AG04450 (cell line): ENCODE measurements at regions not wholly inside any gene's neighbourhood (a gene's known extent, or its start where the extent isn't known, plus 50 kb on each side); places are given as distances from the start of the nearest gene placed in this dataset.

Experiments used
- CTCF ChIA-PET: fragments of 300-600, 350-600 bp; formaldehyde crosslinking; extraction: SDS; loops from one replicate; lab custom pipeline; 2022; ENCODE audit warnings: antibody characterized with exemption, inconsistent platforms; lab: Charles Lee
- POLR2A ChIA-PET: fragments of 350-600 bp; formaldehyde crosslinking; extraction: SDS; loops from one replicate; lab custom pipeline; 2021; ENCODE audit warnings: antibody characterized with exemption, inconsistent platforms; lab: Yijun Ruan, JAX
- DNase-seq: peaks from one replicate; pipeline ENCODE4 v3.0.0-alpha.2; 2011; ENCODE audit warnings: low read depth, low spot score
- H3K27ac ChIP-seq: one replicate; pipeline ENCODE4 v1.5.1; 2012; ENCODE audit warnings: low read depth, low read length, control low read depth
- H3K27me3 ChIP-seq: one replicate; pipeline ENCODE4 v1.6.0; 2012; ENCODE audit warnings: low read length; ENCODE audit not compliant: control insufficient read depth, insufficient read depth
- H3K4me3 ChIP-seq: 2 replicates; pipeline ENCODE4 v1.5.1; 2011; ENCODE audit warnings: mild to moderate bottlenecking, low read depth, low read length, control low read depth
- H3K9me3 ChIP-seq: 2 replicates; pipeline ENCODE4 v1.5.1; 2012; ENCODE audit warnings: low read length; ENCODE audit not compliant: control insufficient read depth, insufficient read depth
- CTCF ChIP-seq: IDR thresholded peaks from 2 replicates; pipeline ENCODE4 v1.5.1; 2011; ENCODE audit warnings: low read depth, low read length, control low read depth, inconsistent platforms

- POLR2A ChIA-PET: no interaction called here
- TF ChIP-seq CTCF: no peak
- CTCF ChIA-PET: interaction anchor here (0.7 kb wide), 1 partner anchor 10 kb away, joined by 9 read pairs; no protein-coding TSS in a partner anchor
Observed at GRCh38 chr14:71287567-71287966, 380.3 kb downstream of the PCNX1 start.

GRCh38 chr14:71289536-71289935 lies 382.3 kb downstream of the PCNX1 start:
- TF ChIP-seq CTCF: no peak
- POLR2A ChIA-PET: no interaction called here
- H3K4me3 ChIP-seq: no peak overlapping the region

More at GRCh38 chr14:71287567-71287966, 380.3 kb downstream of the PCNX1 start:
- Histone ChIP-seq H3K27me3 (no peaks in the 10 kb centered on the region), H3K27ac (no peak overlapping the region), H3K9me3 (peaks cover 5% of the 10 kb centered on the region; the same call in 1 of the 2 replicates), H3K4me3 (no peak overlapping the region)
- no peak for DNase-seq

GRCh38 chr14:71290301-71290700 lies 383.0 kb downstream of the PCNX1 start:
- no peaks in the 10 kb centered on the region for H3K27me3 ChIP-seq
- ChIA-PET POLR2A (no interaction called here), CTCF (no interaction called here)
- peaks cover 2% of the 10 kb centered on the region; the same call in 1 of the 2 replicates for H3K9me3 ChIP-seq
- no peak for TF ChIP-seq CTCF
- H3K4me3 ChIP-seq: no peak overlapping the region
- no peak for DNase-seq
- no peak overlapping the region for H3K27ac ChIP-seq

More at GRCh38 chr14:71289536-71289935, 382.3 kb downstream of the PCNX1 start:
- H3K9me3 ChIP-seq: peaks cover 5% of the 10 kb centered on the region; the same call in 1 of the 2 replicates
- CTCF ChIA-PET: no interaction called here
- DNase-seq: no peak
- H3K27me3 ChIP-seq: no peaks in the 10 kb centered on the region
- H3K27ac ChIP-seq: no peak overlapping the region

- H3K27me3 ChIP-seq: no peaks in the 10 kb centered on the region
- no peak for TF ChIP-seq CTCF
- no peaks in the 10 kb centered on the region for H3K9me3 ChIP-seq
- peak; percentile 52 for DNase-seq
- H3K27ac ChIP-seq: peak overlapping the region; percentile 89
- H3K4me3 ChIP-seq: no peak overlapping the region
- CTCF ChIA-PET: interaction anchor here (0.6 to 0.8 kb wide), 2 partner anchors 462 to 569 kb away, joined by 3 to 4 read pairs; no protein-coding TSS in a partner anchor
- POLR2A ChIA-PET: no interaction called here
Observed at GRCh38 chr14:71290960-71291466, 383.8 kb downstream of the PCNX1 start.

GRCh38 chr14:71296184-71296583 lies 388.9 kb downstream of the PCNX1 start:
- H3K9me3 ChIP-seq: no peaks in the 10 kb centered on the region
- TF ChIP-seq CTCF: no peak
- no peak overlapping the region for H3K27ac ChIP-seq
- ChIA-PET CTCF (no interaction called here), POLR2A (no interaction called here)
- H3K4me3 ChIP-seq: no peak overlapping the region
- no peak for DNase-seq
- H3K27me3 ChIP-seq: no peaks in the 10 kb centered on the region
